HG03460 (cell line): ENCODE measurements at regions not wholly inside any gene's neighbourhood (a gene's known extent, or its start where the extent isn't known, plus 50 kb on each side); places are given as distances from the start of the nearest gene placed in this dataset.
A peak's percentile ranks its signal among the peaks of the same experiment; 100 is the strongest.
"Not testable (repeated sequence)": the region's sequence is repeated elsewhere in the genome, so short reads cannot be mapped to it uniquely, and the experiment has no call there.

ENCODE experiments used
- ATAC-seq: cut with Tn5 transposase; IDR thresholded peaks from one replicate; pipeline ENCODE4 v1.9.1; 2021; ENCODE audit not compliant: unreplicated experiment

DNA sequence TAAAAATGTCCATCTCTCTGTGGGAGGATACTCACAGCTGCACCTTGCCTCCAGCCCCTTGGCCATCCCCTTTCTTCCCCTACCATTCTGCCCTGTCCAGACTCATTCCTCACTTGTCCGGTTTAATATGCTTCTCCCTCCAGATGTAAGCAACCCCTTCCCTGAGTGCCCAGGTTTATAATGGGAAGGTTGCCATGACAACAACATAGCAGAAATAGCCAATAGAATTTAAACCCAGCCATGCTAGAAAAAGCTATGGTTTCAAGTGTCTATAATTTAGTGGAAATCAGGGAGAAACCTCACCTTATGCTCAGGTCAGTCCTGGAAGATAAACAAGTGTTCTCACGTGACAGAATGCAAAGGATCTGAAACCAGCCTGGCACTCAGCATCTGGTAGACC lies 196.0 kb upstream of the FZD8 start:
- ATAC-seq: no peak

DNA sequence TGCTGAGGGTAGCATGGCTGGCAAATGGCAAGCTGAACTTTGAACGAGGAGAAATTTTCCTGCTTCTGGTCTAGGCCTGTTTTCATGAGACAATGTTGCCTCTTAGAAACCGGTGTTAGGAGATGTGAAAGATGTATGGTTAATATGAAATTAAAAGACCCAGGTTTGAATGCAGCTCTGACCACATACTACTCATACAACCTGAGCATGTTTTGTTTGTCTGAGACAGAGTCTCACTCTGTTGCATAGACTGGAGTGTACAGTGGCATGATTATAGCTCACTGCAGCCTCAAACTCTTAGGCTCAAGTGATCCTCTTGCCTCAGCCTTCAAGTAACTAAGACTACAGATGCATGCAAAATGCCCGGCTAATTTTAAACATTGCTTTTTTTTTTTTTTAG lies 193.4 kb upstream of the FZD8 start:
- no peak for ATAC-seq

DNA sequence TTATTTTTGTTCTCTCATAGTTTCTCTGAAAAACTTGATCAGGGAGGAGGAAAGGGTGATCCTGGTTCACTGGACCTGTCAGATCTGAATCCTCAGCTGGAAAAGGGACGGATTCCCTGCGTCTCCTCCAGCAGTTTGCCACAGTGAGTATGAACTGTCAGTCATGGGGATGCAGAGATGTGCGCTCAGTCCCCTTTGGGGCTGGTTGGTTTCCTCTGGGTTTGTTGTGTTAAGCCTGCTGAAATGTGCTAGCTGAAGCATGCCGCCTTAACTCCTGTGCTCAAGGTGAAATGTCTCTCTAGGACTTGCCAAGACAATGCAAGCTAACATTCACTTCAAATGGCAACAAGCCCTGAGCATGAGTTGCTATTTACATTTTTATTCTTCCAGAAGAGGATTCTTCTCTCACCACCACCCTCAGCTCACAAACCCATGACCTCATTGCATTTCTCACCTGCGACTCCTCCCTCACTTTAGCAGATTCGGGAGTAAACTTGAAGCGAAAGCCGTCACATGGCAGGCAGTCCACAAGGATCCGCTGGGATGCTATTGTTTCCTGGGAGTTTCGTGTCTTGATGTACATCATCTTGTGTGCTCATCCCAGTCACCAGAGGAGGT lies 192.9 kb upstream of the FZD8 start:
- no peak for ATAC-seq

DNA sequence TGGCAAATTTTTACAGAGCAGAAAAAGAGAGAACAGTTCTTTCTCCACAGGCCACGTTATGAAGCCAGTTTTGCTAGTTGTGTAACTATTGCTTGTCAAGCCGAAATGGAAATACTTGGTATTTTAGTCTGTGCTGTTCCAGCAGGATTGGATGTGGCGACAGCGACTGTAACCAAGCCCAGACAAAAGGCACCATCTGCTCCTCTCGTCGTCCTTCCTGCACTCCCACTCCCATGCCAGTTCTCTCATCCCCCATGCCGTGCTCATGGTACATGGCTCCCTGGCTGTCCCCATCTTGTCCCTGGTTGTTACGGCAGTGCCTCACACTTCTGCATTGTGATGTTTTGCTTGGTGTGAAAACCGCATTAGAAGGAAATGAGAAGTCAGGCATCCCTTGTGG lies 185.7 kb upstream of the FZD8 start:
- ATAC-seq: no peak

DNA sequence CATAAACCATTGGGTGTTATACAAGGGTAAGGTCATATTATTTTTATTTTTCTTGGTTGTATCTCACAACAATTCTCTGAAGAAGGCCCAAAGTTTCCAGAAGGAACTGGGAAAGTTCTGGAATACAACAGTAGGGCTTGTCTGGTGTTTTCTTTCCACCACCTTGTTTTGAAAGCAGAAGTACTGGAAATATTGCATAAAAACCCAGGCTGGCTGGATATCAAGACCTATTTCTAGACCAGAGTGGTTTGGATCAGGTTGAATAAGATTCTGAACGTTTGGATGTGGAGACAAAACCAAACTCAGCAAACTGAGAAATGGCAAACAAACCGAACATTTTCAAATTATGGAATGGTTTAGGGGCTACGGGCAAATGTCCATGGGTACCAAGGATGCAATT lies 182.6 kb upstream of the FZD8 start:
- ATAC-seq: no peak

DNA sequence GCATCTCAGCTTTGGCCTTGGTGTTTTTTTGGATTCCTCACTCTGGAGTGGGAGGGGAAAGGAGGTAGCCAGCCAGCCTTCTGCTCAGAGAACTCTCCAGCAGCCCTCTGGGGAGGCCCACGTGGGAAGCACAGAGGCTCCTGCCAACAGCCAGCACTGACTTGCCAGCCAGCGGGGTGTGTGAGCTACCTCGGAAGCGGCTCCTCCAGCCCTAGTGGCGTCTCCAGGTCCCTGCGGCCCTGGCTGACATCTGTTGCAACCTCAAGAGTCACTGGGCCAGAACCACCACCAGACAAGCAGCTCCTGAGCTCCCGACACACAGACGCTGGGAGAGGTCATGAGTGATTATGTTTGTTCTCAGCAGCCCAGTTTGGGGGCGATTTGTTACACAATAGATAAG lies 180.2 kb upstream of the FZD8 start:
- no peak for ATAC-seq

DNA sequence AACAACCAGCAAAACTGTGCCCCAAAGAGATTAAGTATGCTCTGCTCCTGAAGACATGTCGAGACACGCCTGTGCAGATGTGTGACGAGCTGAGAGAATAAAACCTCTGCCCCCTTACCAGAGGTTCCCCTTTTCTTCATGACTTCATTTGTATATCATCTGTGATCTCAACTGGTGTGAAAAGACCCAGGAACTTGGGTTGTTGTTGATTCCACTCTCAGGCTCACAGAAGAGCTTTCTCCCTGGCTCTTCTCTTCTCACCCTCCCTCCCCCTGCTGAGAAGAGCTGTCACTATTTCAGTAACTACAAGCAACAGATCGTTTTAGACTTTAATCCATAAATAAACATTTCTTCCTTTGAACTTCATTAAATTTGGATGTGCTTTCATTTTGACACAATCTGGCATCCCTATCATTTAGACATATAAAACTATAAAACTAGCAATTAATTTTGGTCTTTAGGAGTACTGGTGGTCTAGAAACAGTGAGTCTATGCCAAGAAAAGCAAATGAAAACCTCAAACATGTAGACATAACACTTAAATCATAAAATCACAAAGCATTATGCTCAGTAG lies 179.3 kb upstream of the FZD8 start:
- ATAC-seq: peak; percentile 54

DNA sequence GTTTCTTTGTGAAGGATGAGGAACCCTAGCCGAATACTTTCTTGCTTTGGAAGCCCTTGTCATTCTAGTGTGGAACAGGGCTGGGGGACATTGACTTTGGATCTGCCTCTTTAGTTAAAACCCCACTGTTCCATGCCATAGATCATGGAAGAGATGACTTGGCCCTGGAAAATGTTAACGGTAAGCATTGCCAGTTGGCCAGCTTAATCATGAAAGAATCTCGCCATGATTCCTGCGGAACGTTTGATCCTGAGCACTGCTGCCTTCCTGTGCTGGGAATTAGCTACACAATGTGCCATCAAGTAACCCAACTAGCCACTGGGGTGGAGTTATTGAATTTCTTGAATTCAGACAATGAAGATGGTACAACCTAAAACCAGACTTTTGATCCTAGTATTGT lies 177.6 kb upstream of the FZD8 start:
- no peak for ATAC-seq

DNA sequence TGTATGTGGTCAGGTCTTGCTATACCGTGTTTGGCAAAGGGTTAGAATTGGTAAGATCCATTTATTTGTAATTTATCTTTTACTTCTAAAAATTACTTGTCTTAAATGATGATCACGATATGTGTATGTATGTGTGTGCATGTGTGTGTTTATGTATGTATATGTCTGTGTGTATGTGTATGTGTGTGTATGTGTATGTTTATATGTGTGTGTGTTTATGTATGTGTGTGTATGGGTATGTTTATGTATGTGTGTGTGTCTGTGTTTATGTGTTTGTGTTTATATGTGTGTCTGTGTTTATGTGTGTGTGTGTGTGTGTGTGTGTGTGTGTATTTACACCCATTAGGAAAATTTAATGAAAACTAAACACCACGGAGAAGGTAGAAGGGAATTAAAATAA lies 176.9 kb upstream of the FZD8 start:
- ATAC-seq: no peak

DNA sequence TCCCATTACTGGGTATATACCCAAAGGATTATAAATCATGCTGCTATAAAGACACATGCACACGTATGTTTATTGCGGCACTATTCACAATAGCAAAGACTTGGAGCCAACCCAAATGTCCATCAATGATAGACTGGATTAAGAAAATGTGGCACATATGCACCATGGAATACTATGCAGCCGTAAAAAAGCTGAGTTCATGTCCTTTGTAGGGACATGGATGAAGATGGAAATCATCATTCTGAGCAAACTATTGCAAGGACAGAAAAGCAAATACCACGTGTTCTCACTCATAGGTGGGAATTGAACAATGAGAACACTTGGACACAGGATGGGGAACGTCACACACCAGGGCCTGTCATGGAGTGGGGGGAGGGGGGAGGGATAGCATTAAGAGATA lies 175.0 kb upstream of the FZD8 start:
- ATAC-seq: not testable (repeated sequence)

DNA sequence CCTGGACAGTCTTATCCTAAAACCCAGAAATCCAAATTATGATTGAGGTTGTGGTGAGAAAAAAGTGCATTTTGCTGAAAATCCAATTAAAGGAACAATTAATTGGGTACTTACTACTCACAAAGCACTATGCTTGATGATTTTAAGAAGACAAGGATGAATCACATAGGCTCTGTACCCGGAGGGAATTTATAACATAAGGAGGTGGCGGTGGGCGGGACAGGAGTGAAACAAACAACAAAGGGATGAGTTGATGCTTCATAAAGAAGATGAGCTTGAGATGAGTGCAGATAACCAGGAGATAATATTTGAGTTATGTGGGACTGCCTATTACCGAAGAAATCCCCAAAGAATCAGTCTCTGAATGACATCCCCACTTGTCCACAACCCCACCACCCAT lies 171.1 kb upstream of the FZD8 start:
- ATAC-seq: no peak

DNA sequence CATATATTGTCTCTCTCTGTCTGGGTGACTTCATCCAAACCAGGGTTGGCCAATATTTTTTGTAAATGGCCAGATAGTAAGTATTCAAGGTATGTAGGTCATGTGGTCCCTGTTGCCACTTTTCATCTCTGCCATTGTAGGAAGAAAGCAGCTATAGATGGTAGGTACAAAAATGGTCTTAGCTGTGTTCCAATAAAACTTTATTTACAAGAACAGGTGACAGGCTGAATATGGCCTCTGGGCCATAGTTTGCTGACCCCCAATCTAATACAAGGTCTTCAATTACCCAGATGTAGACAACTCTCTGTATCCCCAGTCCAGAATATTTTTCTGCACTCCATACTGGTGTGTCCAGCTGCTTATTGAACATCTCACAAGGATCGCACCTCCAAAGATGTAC lies 166.2 kb upstream of the FZD8 start:
- ATAC-seq: no peak

DNA sequence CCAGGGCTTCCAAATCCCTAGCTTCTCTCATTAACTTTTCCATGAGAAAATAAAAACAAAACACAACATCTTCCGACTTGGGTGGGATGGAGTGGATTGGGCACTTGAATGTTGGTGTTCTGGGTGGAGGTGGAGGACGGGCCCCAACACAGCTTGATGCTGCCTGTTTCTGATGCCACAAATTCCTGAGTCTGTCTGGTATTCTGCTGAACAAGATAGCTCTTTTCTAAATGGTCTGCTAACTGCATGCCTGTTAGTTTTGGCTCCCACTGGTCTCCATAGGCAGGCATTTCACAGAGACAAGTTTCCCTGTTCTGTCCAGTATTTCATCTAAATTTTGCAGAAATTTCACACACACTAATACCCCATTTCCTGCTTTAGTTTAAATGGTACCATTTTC lies 160.9 kb upstream of the FZD8 start:
- ATAC-seq: no peak

DNA sequence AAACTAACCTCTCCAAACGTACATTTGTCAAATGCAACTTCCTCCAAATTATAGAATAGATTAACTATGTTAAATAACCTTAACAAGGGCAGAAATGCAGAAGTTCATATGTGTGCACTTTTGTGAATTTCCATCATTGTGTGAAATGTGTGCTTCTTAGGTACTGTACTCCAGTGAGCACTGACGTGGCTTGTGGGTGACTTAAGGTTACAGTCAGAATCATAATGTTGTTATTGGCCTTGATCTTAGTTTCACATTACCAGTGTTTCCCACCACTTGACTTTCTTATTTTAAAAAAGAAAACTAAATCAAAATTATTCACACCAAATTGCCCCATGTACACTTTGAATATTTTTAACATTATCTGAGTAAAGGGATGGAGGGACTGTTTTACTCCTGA lies 155.1 kb upstream of the FZD8 start:
- ATAC-seq: no peak

DNA sequence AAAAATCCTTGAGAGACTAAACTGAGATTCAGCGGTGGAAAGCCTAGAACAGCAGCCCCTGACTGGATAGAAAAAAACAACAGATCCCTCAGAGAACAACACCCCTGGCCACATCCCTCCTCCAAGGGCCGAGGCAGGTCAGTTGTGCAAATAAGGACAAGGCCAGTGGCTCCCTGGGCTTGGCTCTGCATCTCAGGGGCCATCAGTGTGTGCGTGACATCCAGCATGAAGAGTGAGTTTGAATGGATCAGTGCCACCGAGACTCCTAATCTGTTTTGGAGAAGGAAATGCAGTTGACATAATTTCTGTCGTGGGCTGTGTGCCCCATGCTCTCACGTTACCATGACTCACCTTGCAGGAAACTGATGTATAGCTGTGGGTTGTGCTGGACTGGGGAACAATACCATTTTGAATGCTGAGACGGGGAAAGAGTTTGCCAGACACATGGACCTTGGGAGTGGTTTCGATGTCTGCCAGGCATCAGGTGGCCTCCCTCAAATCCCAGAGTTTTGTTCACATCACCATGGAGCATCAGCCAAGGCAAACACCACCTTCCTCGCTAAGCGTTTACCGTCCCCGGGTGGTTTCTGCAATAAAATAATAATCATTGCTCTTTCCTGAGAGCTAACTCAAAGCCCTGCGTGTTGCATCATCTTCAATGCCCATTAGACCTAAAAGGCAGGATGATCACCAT lies 153.2 kb upstream of the FZD8 start:
- no peak for ATAC-seq

DNA sequence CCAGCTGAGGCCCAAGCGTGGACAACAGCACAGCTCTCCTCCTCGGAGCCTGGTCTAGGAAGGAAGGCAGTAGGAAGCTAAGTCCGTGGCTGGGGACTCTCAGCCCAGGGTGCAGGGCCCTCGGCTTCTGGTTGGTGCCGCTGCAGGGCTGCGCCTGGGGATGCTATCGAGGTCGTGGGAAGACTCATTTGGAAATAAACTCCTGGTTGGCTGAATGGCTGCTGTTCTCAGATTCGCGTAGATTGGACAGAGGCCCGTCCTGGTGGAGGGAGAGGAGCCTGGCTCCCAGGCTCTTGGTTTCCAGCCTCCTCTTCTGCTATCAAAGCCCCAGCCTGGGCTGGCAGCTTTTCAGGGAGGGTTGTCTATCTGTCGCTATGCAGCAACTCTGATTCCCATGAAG lies 152.6 kb upstream of the FZD8 start:
- ATAC-seq: no peak

DNA sequence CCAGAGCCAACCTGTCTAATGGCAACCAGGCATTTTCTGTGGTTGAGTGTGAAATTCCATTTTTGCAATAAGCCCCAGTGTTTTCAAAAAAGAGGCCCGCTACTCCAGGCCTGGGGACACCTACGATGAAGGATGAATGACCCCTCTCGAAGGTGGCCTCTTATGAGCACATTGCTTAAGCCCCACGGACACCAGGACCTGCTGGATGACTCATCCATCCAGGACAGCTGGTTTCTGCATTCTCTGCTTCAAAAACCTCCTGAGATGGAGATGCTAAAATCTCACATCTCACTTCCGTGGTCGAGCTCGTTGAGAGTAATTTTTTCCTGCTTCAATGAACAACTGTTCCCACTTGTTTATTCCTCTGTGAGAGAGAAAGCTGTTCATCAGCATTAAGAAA lies 150.2 kb upstream of the FZD8 start:
- no peak for ATAC-seq

DNA sequence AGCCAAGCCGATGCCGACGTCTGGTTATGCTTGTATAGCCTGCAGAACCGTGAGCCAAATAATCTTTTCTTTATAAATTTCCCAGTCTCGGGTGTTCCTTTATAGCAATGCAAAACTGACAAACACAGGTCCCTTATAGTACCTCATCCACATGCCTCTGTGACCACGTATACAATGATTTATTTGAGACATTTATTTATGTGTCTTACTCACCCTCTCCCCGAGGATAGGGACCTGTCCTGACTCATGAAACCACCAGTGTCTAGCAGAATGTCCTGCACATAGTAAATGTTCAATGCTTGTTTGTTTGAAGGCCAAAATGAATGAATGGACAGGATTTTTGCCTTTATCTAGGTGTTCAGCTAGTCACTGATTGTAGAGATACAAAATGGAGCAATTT lies 147.9 kb upstream of the FZD8 start:
- no peak for ATAC-seq

DNA sequence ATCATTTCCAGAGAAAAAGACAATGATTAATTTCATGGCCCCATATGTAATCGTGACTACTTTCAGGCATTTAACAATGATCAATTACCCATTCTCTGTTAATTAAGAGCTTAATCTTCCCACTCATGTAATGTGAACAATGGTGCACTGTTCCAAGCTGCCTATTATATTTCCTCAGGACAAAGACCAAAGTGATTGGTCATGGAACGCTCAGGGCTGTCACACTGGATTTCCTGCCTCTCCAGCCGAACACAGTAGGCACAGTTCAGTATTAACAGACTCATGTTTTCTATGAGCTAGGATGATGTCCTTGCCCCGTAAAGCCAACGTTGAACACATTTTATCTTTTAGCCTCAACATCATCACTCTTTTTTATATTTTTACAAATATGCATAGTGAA lies 142.7 kb upstream of the FZD8 start:
- ATAC-seq: no peak

DNA sequence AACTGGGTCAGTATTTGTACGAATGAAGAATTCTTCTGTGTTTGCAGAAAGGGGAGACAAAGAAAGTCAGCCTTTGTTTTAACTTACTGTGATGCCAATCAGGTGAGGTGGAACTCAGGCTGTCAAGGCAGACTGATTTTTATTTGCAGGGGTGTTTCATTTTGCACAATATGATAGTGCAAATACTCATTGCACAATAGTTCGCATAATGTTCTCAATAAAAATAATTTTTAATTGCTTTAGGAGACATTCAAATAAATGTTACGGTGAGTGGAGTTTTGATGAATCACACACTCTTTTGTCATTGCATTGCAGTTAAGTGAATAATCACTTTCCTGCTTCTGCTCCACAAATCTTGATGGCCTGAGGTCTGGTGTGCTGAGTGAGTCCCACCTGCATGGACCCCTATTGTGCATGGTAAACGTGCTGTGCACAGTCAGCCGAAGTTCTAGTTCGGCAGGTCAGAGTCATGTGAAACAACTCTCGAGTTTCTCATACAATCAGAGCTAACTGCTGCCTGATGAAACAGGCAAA lies 141.3 kb upstream of the FZD8 start:
- no peak for ATAC-seq

DNA sequence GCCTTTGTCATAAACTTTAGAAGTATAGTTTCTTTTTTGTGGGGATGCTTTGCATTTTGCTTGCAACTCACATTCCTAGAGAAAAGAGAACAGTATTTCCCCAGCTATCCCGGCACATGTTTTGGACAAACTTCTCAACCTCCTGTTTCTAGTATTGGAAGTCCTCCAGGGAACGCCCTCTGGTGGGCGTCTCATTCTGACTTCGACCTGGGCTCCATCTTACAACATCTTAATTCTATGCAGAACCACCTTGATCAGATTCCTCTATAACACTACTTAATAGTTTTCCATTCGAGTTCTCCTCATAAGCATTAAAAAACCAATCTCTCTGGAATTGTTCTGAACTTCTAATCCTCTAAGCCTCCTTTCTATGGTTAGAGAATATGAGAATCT lies 139.5 kb upstream of the FZD8 start:
- no peak for ATAC-seq

DNA sequence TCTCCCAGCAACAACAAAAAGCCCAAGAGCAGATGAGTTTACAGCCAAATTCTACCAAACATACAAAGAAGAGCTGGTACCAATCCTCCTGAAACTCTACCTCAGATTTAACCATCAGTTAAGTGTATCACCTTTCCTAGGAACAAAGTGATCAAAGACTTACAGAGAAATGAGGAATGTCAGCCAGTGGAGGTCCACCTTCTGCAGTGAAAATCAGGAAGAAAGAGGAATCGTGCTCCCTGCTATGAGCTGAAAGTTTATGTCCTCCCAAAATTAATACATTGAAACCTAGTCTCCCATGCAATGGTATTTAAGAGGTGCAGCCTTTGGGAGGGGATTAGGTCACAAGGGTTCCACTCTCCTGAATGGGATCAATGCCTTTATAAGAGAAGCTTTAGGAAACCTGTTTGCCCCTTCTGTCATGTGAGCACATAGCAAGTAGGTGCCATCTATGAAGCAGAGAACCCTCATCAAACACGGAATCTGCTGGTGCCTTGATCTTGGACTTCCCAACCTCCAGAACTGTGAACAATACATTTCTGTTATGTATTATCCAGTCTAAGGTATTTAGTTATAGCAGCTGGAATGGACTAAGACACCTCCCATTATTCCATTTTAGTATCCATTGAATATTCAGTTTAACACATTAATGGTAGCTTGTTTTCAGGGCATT lies 139.0 kb upstream of the FZD8 start:
- ATAC-seq: no peak
